Activated CD4-positive, alpha-beta T cell treated with anti-CD3 and anti-CD28 coated beads for 36 hours (primary cell): ENCODE measurements at regions not wholly inside any gene's neighbourhood (a gene's known extent, or its start where the extent isn't known, plus 50 kb on each side); places are given as distances from the start of the nearest gene placed in this dataset.

Source experiments
- ATAC-seq: fragments of 200-7000 bp; cut with Tn5 transposase; one replicate; pipeline ENCODE4 v1.10.0; 2021; ENCODE audit warnings: mild to moderate bottlenecking, moderate library complexity
- CTCF ChIA-PET: fragments of 350-600 bp; sonication (Branson Sonifier 250); formaldehyde crosslinking; loops from one replicate; lab custom pipeline; 2021; ENCODE audit warnings: antibody characterized with exemption; lab: Charles Lee
- POLR2A ChIA-PET: fragments of 350-600 bp; sonication (Branson Sonifier 250); formaldehyde crosslinking; loops from one replicate; lab custom pipeline; 2021; ENCODE audit warnings: antibody characterized with exemption, inconsistent platforms; lab: Charles Lee
- DNase-seq: peaks from one replicate; pipeline ENCODE4 v3.0.0-alpha.2; 2020
- H3K27ac Mint-ChIP-seq: one replicate; pipeline ENCODE4 v1.8.0; 2021; ENCODE audit warnings: mixed read lengths
- H3K27me3 Mint-ChIP-seq: one replicate; pipeline ENCODE4 v1.8.0; 2021; ENCODE audit warnings: mixed read lengths
- H3K36me3 Mint-ChIP-seq: one replicate; pipeline ENCODE4 v1.8.0; 2021; ENCODE audit warnings: low read depth, mixed read lengths
- H3K4me1 Mint-ChIP-seq: one replicate; pipeline ENCODE4 v1.8.0; 2021; ENCODE audit warnings: mixed read lengths
- H3K4me3 Mint-ChIP-seq: one replicate; pipeline ENCODE4 v1.8.0; 2021; ENCODE audit warnings: mild to moderate bottlenecking, moderate library complexity, mixed read lengths
- H3K9me3 Mint-ChIP-seq: one replicate; pipeline ENCODE4 v1.8.0; 2021; ENCODE audit warnings: low read depth, mixed read lengths
- intact Hi-C, 2 experiments: fragments of 100-400 bp; cut with DNase I in 1 of 2; cut with micrococcal nuclease in 1 of 2; formaldehyde crosslinking; loops; one replicate each; pipeline versions ENCODE4 v1.14.2 to v1.15.1; 2022 to 2024; cut with DNase I, micrococcal nuclease

DNA sequence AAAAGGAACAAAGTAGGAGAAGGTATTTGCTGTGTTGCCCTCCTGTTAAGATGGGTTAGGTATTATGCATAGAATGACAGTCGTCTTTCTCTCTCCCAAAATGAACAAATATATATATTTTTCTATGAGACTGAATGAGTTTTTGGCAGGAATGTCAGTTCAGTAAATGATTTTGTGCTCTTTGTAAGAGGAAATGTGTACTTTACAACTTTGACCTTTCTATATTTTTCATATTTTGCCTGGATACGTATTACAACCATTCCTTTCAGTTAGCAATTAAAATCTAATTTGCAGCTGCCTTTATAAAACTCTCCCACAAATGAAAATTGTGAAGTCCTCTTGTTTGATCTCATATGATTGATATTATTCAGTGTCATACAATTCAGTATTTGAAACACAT, 336.6 kb upstream of the MEOX2 start:
- ChIA-PET POLR2A (no interaction called here), CTCF (no interaction called here)
- Mint-ChIP-seq H3K4me3 (no peak overlapping the region), H3K36me3 (no peaks in the 10 kb centered on the region), H3K27ac (no peak overlapping the region), H3K27me3 (no peaks in the 10 kb centered on the region), H3K9me3 (peaks cover 2% of the 10 kb centered on the region), H3K4me1 (no peaks in the 10 kb centered on the region)
- DNase-seq (no peak), ATAC-seq (no peak)
- intact Hi-C loops, result no loop called here

DNA sequence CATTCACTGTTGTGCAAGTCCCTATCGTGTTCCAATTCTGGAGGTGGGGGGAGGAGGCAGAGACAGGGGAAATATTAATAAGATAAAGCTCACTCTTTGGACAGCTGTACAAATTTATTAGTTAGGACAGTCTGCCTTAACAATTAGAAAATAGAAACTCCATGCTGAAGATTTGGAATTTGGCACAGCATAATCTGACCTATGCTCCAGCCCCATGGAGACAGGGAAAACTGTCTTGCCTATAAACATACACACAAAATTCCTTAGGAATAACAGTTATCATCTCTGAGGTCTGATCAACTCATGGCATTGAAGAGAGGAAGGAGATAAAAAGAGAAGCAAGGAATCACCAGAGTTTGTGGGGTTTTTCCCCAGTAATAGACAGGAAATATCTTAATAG, 335.4 kb upstream of the MEOX2 start:
- no peaks in the 10 kb centered on the region for H3K27me3 Mint-ChIP-seq
- CTCF ChIA-PET, result no interaction called here
- POLR2A ChIA-PET, result no interaction called here
- no peaks in the 10 kb centered on the region for H3K4me1 Mint-ChIP-seq
- no peak for DNase-seq
- H3K9me3 Mint-ChIP-seq, result peaks cover 2% of the 10 kb centered on the region
- no peak overlapping the region for H3K4me3 Mint-ChIP-seq
- H3K27ac Mint-ChIP-seq, result no peak overlapping the region
- intact Hi-C loops, result no loop called here
- ATAC-seq, result no peak
- H3K36me3 Mint-ChIP-seq, result no peaks in the 10 kb centered on the region

- POLR2A ChIA-PET, result no interaction called here
- peaks cover 4% of the 10 kb centered on the region for H3K9me3 Mint-ChIP-seq
- intact Hi-C loops, result no loop called here
- no peak overlapping the region for H3K4me3 Mint-ChIP-seq
- ATAC-seq (no peak), DNase-seq (no peak)
- no peak overlapping the region for H3K27ac Mint-ChIP-seq
- H3K4me1 Mint-ChIP-seq, result no peaks in the 10 kb centered on the region
- no peaks in the 10 kb centered on the region for H3K36me3 Mint-ChIP-seq
- H3K27me3 Mint-ChIP-seq, result no peaks in the 10 kb centered on the region
- CTCF ChIA-PET, result interaction anchor here (0.6 kb wide), 1 partner anchor 216 kb away, joined by 3 read pairs; no protein-coding TSS in a partner anchor
Observed at GRCh38 chr7:16015981-16016380, 329.5 kb upstream of the MEOX2 start.

GRCh38 chr7:16014031-16014430, 327.5 kb upstream of the MEOX2 start:
- no peaks in the 10 kb centered on the region for H3K27me3 Mint-ChIP-seq
- CTCF ChIA-PET, result no interaction called here
- POLR2A ChIA-PET, result no interaction called here
- ATAC-seq (no peak), DNase-seq (no peak)
- no peak overlapping the region for H3K4me3 Mint-ChIP-seq
- H3K9me3 Mint-ChIP-seq, result peaks cover 2% of the 10 kb centered on the region
- intact Hi-C loops, result no loop called here
- H3K36me3 Mint-ChIP-seq, result no peaks in the 10 kb centered on the region
- no peak overlapping the region for H3K27ac Mint-ChIP-seq
- H3K4me1 Mint-ChIP-seq, result no peaks in the 10 kb centered on the region

GRCh38 chr7:16007911-16008310, 321.4 kb upstream of the MEOX2 start:
- Mint-ChIP-seq H3K36me3 (no peaks in the 10 kb centered on the region), H3K4me3 (no peak overlapping the region), H3K4me1 (no peaks in the 10 kb centered on the region), H3K9me3 (no peaks in the 10 kb centered on the region), H3K27me3 (no peaks in the 10 kb centered on the region), H3K27ac (no peak overlapping the region)
- ChIA-PET CTCF (no interaction called here), POLR2A (no interaction called here)
- intact Hi-C loops, result no loop called here
- no peak for DNase-seq
- no peak for ATAC-seq

GRCh38 chr7:16004702-16005101, 318.2 kb upstream of the MEOX2 start:
- Mint-ChIP-seq H3K27ac (no peak overlapping the region), H3K27me3 (no peaks in the 10 kb centered on the region), H3K9me3 (no peaks in the 10 kb centered on the region), H3K36me3 (no peaks in the 10 kb centered on the region), H3K4me3 (no peak overlapping the region), H3K4me1 (no peaks in the 10 kb centered on the region)
- intact Hi-C loops, result no loop called here
- ChIA-PET CTCF (no interaction called here), POLR2A (no interaction called here)
- no peak for DNase-seq
- ATAC-seq, result no peak

DNA sequence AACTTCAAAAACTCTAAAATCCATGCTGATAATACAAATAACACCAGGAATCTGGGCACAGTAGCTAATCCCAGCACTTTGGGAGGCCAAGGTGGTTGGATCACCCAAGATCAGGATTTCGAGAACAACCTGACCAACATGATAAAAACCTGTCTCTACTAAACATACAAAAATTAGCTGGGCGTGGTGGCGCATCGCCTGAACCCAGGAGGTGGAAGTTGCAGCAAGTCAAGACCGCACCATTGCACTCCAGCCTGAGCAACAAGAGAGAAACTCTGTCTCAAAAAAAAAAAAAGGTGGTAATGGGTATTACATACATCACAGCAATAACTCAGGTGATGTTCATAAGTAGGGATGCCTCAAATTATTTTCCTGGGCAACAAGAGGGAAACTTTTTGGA, 315.0 kb upstream of the MEOX2 start:
- intact Hi-C loops, result no loop called here
- POLR2A ChIA-PET, result no interaction called here
- Mint-ChIP-seq H3K27me3 (no peaks in the 10 kb centered on the region), H3K4me3 (no peak overlapping the region), H3K36me3 (no peaks in the 10 kb centered on the region), H3K4me1 (no peaks in the 10 kb centered on the region), H3K27ac (no peak overlapping the region), H3K9me3 (no peaks in the 10 kb centered on the region)
- CTCF ChIA-PET, result no interaction called here
- ATAC-seq (no peak), DNase-seq (no peak)

DNA sequence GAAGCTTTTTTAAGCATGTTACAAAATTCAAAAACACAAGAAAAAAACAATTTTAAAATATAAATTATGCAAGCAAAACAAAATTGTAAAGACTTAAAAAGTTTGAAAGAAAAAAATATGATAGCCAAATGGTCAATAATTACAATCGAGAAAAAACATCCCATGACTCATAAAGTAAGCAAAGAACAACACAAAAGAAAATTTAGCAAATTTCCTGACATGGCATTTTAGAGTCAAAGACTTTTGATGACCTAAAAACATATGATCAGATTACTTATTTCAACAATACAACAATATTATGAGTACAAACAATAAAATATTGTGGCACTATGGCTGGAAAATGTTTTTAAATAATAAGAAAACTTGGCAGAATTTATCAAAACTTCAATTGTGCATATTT, 312.1 kb upstream of the MEOX2 start:
- intact Hi-C loops, result no loop called here
- Mint-ChIP-seq H3K27me3 (no peaks in the 10 kb centered on the region), H3K9me3 (no peaks in the 10 kb centered on the region), H3K27ac (no peak overlapping the region), H3K36me3 (no peaks in the 10 kb centered on the region), H3K4me3 (no peak overlapping the region), H3K4me1 (no peaks in the 10 kb centered on the region)
- ChIA-PET CTCF (no interaction called here), POLR2A (no interaction called here)
- no peak for ATAC-seq
- DNase-seq, result no peak

- intact Hi-C loops, result no loop called here
- H3K27me3 Mint-ChIP-seq, result no peaks in the 10 kb centered on the region
- CTCF ChIA-PET, result no interaction called here
Observed at GRCh38 chr7:15995027-15995426, 308.5 kb upstream of the MEOX2 start.

GRCh38 chr7:15989194-15989593, 302.7 kb upstream of the MEOX2 start:
- intact Hi-C loops, result no loop called here
- DNase-seq, result no peak
- Mint-ChIP-seq H3K36me3 (no peaks in the 10 kb centered on the region), H3K27me3 (no peaks in the 10 kb centered on the region), H3K27ac (no peak overlapping the region), H3K4me3 (no peak overlapping the region), H3K9me3 (peaks cover 8% of the 10 kb centered on the region), H3K4me1 (no peaks in the 10 kb centered on the region)
- no peak for ATAC-seq
- ChIA-PET CTCF (no interaction called here), POLR2A (no interaction called here)

More at GRCh38 chr7:15995027-15995426, 308.5 kb upstream of the MEOX2 start:
- Mint-ChIP-seq H3K4me1 (no peaks in the 10 kb centered on the region), H3K27ac (no peak overlapping the region), H3K9me3 (no peaks in the 10 kb centered on the region), H3K4me3 (no peak overlapping the region), H3K36me3 (no peaks in the 10 kb centered on the region)
- POLR2A ChIA-PET, result no interaction called here
- ATAC-seq, result no peak
- DNase-seq, result no peak

DNA sequence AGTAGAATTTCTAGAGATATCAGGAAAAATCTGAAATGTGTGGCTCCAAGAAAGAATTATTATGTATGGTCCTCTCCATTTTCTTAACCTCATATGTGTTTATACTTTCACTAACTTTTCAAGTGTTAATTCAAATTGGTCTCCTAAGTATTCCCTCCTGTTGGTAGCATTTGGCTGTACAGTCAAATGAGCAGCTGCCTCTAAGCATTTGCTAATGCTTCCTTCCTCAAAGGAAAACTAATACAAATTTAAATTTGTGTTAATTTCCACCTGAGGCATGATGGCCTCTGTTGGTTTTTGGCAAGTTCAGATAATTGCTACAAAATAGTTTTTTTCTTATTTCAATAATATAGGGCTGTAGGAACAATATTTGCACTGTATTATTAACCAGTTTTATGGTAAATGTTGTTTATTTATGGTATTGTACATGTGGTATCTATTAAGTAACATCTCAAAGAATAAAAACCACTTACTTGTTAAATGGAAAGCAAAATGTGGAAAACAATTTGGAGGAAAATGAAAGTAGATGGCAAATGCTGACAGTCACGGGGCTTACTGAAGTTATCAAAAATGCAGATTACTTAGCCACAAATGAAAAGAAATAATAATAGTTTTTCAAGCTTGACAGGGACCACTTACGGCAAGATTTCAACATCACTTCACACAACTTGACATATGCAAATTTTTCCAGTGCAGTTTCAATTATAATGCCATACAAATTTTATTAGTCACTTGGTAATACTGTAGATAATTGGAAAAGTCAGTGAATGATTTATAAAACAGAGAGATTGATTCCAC, 299.3 kb upstream of the MEOX2 start:
- ChIA-PET POLR2A (no interaction called here), CTCF (no interaction called here)
- DNase-seq (no peak), ATAC-seq (no peak)
- Mint-ChIP-seq H3K27me3 (no peaks in the 10 kb centered on the region), H3K36me3 (no peaks in the 10 kb centered on the region), H3K4me3 (no peak overlapping the region), H3K4me1 (no peaks in the 10 kb centered on the region), H3K9me3 (peaks cover 8% of the 10 kb centered on the region), H3K27ac (no peak overlapping the region)
- intact Hi-C loops, result no loop called here

DNA sequence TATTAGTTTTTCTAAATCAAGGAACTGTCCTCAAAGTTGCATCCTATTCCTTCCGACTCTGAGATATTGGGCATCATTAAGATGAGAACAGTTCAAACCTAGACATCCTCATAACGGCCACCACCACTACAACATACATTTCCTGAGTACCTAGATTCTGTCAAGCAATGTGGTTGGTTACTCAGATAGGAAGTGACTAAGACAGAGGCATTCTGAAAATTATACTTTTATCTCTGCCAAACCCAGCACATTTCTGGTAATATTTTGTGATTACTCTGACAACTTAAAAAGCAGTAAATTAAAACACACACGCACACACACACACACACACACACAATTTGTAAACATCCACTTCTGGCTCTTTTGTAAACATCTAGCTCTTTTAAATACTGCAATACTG, 291.2 kb upstream of the MEOX2 start:
- DNase-seq, result no peak
- CTCF ChIA-PET, result no interaction called here
- Mint-ChIP-seq H3K4me3 (no peak overlapping the region), H3K4me1 (no peaks in the 10 kb centered on the region), H3K9me3 (peaks cover 2% of the 10 kb centered on the region), H3K27ac (no peak overlapping the region), H3K36me3 (no peaks in the 10 kb centered on the region), H3K27me3 (peaks cover 2% of the 10 kb centered on the region)
- intact Hi-C loops, result no loop called here
- peak; percentile 49 for ATAC-seq
- POLR2A ChIA-PET, result no interaction called here
